Fibroblast of villous mesenchyme (primary cell): ENCODE measurements at regions not wholly inside any gene's neighbourhood (a gene's known extent, or its start where the extent isn't known, plus 50 kb on each side); places are given as distances from the start of the nearest gene placed in this dataset.

Experiments
- DNase-seq: peaks from one replicate; pipeline ENCODE4 v3.0.0-alpha.2; 2010; ENCODE audit warnings: low read depth
- H3K4me3 ChIP-seq: 2 replicates; pipeline ENCODE4 v1.5.1; 2011; ENCODE audit warnings: low read depth, mild to moderate bottlenecking, low read length
- CTCF ChIP-seq: IDR thresholded peaks from 2 replicates; pipeline ENCODE4 v1.5.1; 2012; ENCODE audit warnings: low read depth, mild to moderate bottlenecking, low read length; ENCODE audit not compliant: insufficient read depth

GRCh38 chr2:60603533-60604190 lies 50.2 kb upstream of the BCL11A start:
- no peak overlapping the region for H3K4me3 ChIP-seq
- DNase-seq = no peak
- no peak for TF ChIP-seq CTCF

- no peak for TF ChIP-seq CTCF
- no peak for DNase-seq
- H3K4me3 ChIP-seq = no peak overlapping the region
Observed at GRCh38 chr2:60604486-60605064, 51.1 kb upstream of the BCL11A start.

- no peak for TF ChIP-seq CTCF
- no peak for DNase-seq
- H3K4me3 ChIP-seq = no peak overlapping the region
Observed at GRCh38 chr2:60605866-60606265, 52.4 kb upstream of the BCL11A start.

- no peak for TF ChIP-seq CTCF
Observed at GRCh38 chr2:60608679-60609078, 55.2 kb upstream of the BCL11A start.

GRCh38 chr2:60612033-60612432 lies 58.6 kb upstream of the BCL11A start:
- no peak for TF ChIP-seq CTCF
- DNase-seq = no peak
- no peak overlapping the region for H3K4me3 ChIP-seq

More at GRCh38 chr2:60608679-60609078, 55.2 kb upstream of the BCL11A start:
- no peak overlapping the region for H3K4me3 ChIP-seq
- no peak for DNase-seq

- no peak overlapping the region for H3K4me3 ChIP-seq
- TF ChIP-seq CTCF = no peak
- no peak for DNase-seq
Observed at GRCh38 chr2:60614319-60614718, 60.9 kb upstream of the BCL11A start.
